ENCODE measurements at regions not wholly inside any gene's neighbourhood (a gene's known extent, or its start where the extent isn't known, plus 50 kb on each side); places are given as distances from the start of the nearest gene placed in this dataset.
A peak's percentile ranks its signal among the peaks of the same experiment; 100 is the strongest.

DNA sequence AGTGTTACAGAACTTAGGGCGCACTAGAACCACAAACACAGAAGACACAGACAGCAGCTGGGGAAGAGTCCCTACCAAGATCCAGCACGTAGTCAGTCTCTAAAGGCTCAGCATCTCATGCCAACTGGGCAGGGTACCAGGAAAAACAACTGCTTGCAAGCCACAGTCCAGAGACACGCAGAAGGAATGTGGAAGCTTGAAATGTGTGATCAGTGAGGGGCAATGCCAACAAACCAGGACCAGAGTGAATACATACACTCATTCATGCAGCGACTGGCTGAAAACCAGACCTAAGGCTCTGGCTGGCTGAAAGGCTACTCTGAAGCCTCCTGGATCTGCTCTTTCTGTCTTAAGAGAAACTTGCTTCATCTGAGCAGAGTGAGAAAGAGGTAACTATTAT, 1484.8 kb downstream of the EFNB2 start:
- H2BK20ac ChIP-seq (ENCODE audit: low read depth, low read length) = no peak overlapping the region
- H3K4me1 ChIP-seq (ENCODE audit: control insufficient read depth, insufficient read depth, low read length) = no peaks in the 10 kb centered on the region
- H3K27ac ChIP-seq (ENCODE audit: insufficient read depth, low read length) = no peak overlapping the region
- no peak overlapping the region for H3K9ac ChIP-seq (ENCODE audit: low read depth, low read length)
- H2BK5ac ChIP-seq (ENCODE audit: low read depth, low read length, poor library complexity, severe bottlenecking) = no peak overlapping the region
- H3K4me2 ChIP-seq (ENCODE audit: low read depth, low read length) = no peak overlapping the region
- POLR2A ChIA-PET (ENCODE audit: unreplicated experiment) = no interaction called here
- H3K9me3 ChIP-seq (ENCODE audit: control insufficient read depth, insufficient read depth, low read length) = no peaks in the 10 kb centered on the region; the same call in 1 of the 2 replicates
- H3K79me1 ChIP-seq (ENCODE audit: low read depth in 1 of 2, low read length in 2 of 2) = no peaks in the 10 kb centered on the region
- H2BK15ac ChIP-seq (ENCODE audit: low read depth, low read length) = no peak overlapping the region
- no peak overlapping the region for H4K5ac ChIP-seq (ENCODE audit: low read depth, low read length)
- no peak overlapping the region for H2AK9ac ChIP-seq (replicated peaks; ENCODE audit: low read depth, low read length, poor library complexity)
- dilution Hi-C loops (cut with HindIII; ENCODE audit: low sequenced_read_pairs, unreplicated experiment) (no loop called here), intact Hi-C loops (cut with micrococcal nuclease) (no loop called here), in situ Hi-C loops (cut with MboI; ENCODE audit: low sequenced_read_pairs) (no loop called here)
- no peak overlapping the region for H3K4ac ChIP-seq (ENCODE audit: low read depth, low read length)
- BruUV-seq (replicated peaks) = no TSS peak
- H3K9me1 ChIP-seq (ENCODE audit: insufficient read depth, low read length) = no peaks in the 10 kb centered on the region
- TF ChIP-seq MAFK (IDR thresholded peaks at IDR 0.05; ENCODE audit: low read depth, low read length) (no peak), CHD1 (IDR thresholded peaks at IDR 0.05; ENCODE audit: low read depth, low read length) (no peak), NFE2L2 (IDR thresholded peaks at IDR 0.05; ENCODE audit: low read depth, low read length) (no peak), MXI1 (IDR thresholded peaks at IDR 0.05; ENCODE audit: borderline replicate concordance, low read depth, low read length) (no peak)
- no peak overlapping the region for H4K8ac ChIP-seq (ENCODE audit: low read depth in 2 of 2, low read length in 2 of 2)
- no peak overlapping the region for H2BK120ac ChIP-seq (ENCODE audit: low read depth, low read length)
- peak; percentile 4 for DNase-seq
- no peak overlapping the region for H3K4me3 ChIP-seq (ENCODE audit: insufficient read depth, low read depth, low read length)
- no peak overlapping the region for H4K91ac ChIP-seq (ENCODE audit: insufficient read depth, low read depth, low read length)
- no peak overlapping the region for H3K23ac ChIP-seq (ENCODE audit: low read depth, low read length)
- no peaks in the 10 kb centered on the region for H4K20me1 ChIP-seq (ENCODE audit: insufficient read depth, low read length)
- no peak overlapping the region for H3K14ac ChIP-seq (replicated peaks; ENCODE audit: low read depth, low read length)
- CTCF ChIA-PET = interaction anchor here (0.8 kb wide), 1 partner anchor 19 kb away, joined by 3 read pairs; no protein-coding TSS in a partner anchor
- H3K56ac ChIP-seq (ENCODE audit: extremely low read depth, insufficient read depth, low read length) = no peak overlapping the region
- H3K36me3 ChIP-seq (ENCODE audit: control insufficient read depth, insufficient read depth, low read length) = no peaks in the 10 kb centered on the region
- no peak overlapping the region for H2AK5ac ChIP-seq (ENCODE audit: low read depth, low read length)
- H3K27me3 ChIP-seq (ENCODE audit: control insufficient read depth, insufficient read depth, low read length) = no peaks in the 10 kb centered on the region
- H2AFZ ChIP-seq (replicated peaks; ENCODE audit: low read length, poor library complexity) = no peak overlapping the region
- no peak overlapping the region for H3K18ac ChIP-seq (ENCODE audit: low read depth, low read length)
- WGBS, 2 experiments (ENCODE audit: extremely low coverage in 2 of 2, insufficient read length in 1 of 2) = no CpG with 5 or more reads among the region's 4 CpGs
- peak; percentile 37 for ATAC-seq (ENCODE audit: low read depth)

Data from IMR-90 (cell line).